HG02798 (cell line): ENCODE measurements at regions not wholly inside any gene's neighbourhood (a gene's known extent, or its start where the extent isn't known, plus 50 kb on each side); places are given as distances from the start of the nearest gene placed in this dataset.
A peak's percentile ranks its signal among the peaks of the same experiment; 100 is the strongest.

Source experiments
- ATAC-seq: cut with Tn5 transposase; IDR thresholded peaks from one replicate; pipeline ENCODE4 v1.9.1; 2021; ENCODE audit warnings: mild to moderate bottlenecking; ENCODE audit not compliant: unreplicated experiment, poor library complexity

DNA sequence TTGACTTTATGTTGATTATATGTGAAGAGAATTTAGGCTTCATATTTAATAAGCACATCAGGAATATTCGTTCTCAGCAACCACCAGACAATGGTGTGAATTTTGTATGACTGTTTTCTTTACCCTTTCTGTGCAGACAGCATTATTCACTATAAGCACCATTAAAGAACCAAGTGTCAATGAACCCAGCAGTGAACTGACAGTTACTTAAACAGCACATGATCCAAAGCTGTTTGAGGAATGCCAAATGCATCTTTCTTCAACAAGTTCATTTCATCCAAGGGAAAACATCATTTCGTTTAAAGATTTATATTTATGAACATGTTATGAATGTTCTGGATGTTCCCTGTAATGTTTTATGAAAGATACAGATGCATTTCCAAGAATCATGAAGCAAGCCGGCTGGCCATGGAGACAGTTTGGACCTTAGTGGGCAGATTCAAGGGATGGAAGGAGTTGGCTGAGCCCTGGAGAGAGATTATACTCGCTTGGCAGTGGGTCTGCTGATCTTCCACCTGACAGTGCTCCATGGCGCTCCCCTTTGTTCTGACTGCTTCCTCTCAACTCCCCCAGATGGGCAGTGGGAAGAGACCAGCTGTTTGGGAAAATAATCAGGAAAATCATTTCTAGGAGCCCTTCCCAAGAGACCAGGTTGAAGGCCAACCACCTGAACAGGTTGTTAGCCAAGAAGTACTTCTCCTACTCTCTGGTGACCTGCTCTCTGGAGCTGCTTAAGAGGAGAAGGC is 326.0 kb upstream of the RSPO3 start:
- no peak for ATAC-seq

- ATAC-seq, result no peak
Measured at GRCh38 chr6:126795161-126795560, 323.3 kb upstream of the RSPO3 start.

GRCh38 chr6:126797981-126798380 is 320.5 kb upstream of the RSPO3 start:
- no peak for ATAC-seq

DNA sequence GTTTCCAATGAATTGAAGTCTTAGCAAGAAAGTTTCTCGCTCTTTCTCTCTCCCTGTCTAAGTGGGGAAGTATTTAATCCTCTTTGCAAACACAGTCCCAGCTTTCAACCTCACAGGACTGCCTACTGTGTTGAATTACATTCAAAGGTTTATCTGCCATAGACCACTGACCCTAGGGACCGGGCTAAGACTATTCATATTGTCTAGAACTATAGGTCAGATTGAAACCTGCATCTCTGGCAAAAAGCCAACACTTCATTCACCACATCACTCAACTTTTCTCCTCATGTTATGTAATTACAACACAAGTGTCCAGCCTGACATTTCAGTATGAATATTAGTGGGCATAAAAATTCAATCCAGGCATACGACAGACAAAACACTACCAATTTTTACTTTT is 314.7 kb upstream of the RSPO3 start:
- ATAC-seq, result peak; percentile 20

GRCh38 chr6:126804332-126805064 is 314.0 kb upstream of the RSPO3 start:
- ATAC-seq, result peak; percentile 87

DNA sequence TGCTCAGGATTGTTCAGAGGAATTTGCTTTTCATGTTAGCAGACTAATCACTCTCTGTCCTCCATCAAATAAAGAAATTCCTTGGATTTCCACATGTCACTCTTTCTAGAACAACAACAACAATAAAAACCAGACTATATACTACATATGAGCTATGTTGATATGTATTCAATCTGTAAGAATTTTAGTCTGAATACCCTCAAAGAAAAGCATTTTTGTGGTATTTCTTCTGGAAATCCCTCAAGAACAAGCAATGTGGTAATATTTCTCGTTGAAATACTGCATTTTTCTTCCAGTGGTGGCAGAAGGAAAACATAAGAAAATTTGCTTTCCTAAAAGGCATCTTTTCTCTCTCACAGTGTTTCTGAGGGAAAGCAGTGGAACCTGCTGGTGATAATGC is 312.6 kb upstream of the RSPO3 start:
- ATAC-seq, result no peak

DNA sequence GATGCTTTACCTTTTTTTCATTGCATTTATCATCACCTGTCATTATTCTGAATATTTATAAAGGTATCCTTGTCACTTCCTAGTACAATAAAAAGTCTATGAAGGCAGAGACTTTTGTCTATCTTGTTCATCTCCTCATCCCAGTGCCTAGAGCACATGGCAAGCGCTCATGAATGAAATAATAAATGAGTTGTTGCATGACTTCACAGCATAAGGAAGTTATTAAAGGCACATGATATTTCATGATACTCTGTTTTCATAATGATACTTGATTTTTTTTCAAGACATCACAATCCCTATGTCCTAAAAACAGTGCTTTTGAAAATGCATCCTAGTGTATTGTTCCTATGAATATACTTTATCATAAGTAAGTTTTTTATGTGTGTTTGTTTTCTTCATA is 310.6 kb upstream of the RSPO3 start:
- ATAC-seq, result no peak

DNA sequence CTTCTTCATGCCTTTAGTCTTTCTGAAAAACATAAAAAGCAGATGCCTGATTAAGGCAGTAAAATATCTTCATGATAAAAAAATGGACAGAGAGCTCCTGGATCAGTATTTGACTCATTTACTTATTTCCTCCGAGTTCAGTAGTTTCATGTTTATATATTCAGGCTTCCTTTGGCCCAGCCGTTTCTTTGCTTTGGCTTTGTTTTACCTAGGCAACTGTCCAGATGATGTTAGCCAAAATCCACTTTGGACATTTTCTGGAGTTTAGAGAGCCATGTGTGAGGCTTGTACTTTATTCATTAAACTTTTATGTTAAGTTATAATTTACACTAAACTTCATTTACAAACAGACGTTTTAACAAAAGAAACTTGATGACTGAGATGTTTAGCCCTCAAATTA is 307.1 kb upstream of the RSPO3 start:
- ATAC-seq, result no peak

GRCh38 chr6:126812010-126812409 is 306.5 kb upstream of the RSPO3 start:
- no peak for ATAC-seq

GRCh38 chr6:126812651-126813050 is 305.8 kb upstream of the RSPO3 start:
- no peak for ATAC-seq

- no peak for ATAC-seq
Measured at GRCh38 chr6:126820634-126821033, 297.8 kb upstream of the RSPO3 start.

DNA sequence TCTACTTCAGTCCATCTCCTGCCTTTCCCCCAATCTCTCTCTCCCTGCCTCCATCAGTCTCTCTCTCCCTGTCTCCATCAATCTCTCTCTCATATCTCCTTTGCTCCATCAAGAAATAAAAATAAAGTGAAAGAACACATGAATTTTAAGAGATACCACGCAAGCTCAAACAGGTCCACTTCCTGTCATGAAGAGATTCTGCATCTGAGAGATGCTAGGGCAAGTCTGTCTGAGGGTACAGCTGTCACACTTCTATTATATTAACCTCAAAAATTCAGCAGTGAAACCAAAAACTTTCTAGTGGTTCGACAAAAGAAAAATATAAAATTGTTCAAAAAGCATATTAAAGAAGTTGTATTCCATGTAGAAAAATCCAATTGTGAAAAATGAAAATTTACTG is 296.8 kb upstream of the RSPO3 start:
- no peak for ATAC-seq

DNA sequence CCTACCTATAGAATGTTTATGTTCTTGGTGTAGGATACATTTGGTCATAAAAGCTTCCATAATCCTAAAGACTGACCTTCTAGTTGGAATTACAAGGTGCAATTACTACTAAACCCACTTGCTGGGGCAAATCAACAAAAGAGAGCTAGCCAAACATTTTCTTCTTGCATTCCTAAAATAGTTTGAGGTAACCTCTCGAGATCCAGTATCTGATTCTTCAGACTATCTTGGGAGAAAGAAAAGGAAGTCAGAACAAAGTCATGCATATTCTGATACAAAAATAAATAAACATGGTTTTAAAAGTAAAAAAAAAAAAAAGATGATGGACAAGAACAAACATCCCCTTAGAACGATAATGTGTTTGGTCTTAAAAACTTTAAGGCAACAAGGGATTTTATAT is 294.2 kb upstream of the RSPO3 start:
- ATAC-seq, result no peak

GRCh38 chr6:126824815-126825214 is 293.7 kb upstream of the RSPO3 start:
- no peak for ATAC-seq

DNA sequence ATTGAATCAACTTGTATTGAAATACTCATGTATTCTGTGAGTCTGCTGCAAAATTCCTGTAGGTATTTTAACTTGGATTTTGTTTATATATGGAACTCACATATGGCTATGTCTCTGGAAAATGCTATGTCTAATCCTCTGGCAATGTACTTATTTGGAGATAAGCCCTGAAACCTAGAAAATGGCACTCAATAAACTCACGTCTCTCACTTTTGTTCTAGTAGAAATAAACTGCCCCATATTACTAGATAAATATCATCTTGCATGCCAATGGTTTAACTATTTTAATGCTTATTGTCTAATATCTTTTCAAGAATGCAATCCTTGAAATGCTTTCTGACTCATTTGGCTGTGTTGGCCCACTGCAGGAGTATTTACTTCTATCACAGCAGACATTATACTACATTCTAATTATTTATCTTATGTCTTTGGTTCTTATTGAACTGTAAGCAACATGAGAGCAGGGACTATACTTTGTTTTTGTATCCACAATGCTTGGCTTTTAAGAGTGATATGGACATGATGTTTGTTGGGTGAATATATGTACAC is 292.2 kb upstream of the RSPO3 start:
- ATAC-seq, result no peak

- no peak for ATAC-seq
Measured at GRCh38 chr6:126831461-126831860, 287.0 kb upstream of the RSPO3 start.

GRCh38 chr6:126842769-126843168 is 275.7 kb upstream of the RSPO3 start:
- ATAC-seq, result no peak

GRCh38 chr6:126848119-126848518 is 270.4 kb upstream of the RSPO3 start:
- no peak for ATAC-seq

- ATAC-seq, result no peak
Measured at GRCh38 chr6:126867641-126868040, 250.8 kb upstream of the RSPO3 start.

GRCh38 chr6:126873351-126873750 is 245.1 kb upstream of the RSPO3 start:
- ATAC-seq, result no peak

DNA sequence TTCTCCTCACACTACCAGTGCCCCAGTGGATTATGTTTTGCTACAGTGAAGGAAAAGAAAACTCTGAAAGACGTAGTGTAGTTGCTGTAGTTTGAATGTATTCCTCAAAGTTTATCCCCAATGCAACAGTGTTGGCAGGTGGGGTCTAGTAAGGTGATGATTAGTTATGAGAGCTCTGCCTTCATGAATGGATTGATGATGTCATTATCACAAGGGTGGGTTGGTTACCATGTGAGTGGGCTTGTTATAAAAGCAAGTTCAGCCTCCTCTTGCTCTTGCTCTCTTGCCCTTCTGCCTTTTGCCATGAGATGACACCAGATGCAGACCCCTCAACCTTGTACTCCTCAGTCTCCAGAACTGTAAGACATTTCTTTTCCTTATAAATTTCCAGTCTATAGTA is 244.7 kb upstream of the RSPO3 start:
- no peak for ATAC-seq

GRCh38 chr6:126876446-126876845 is 242.0 kb upstream of the RSPO3 start:
- no peak for ATAC-seq
